GM12878 (cell line): ENCODE measurements at regions not wholly inside any gene's neighbourhood (a gene's known extent, or its start where the extent isn't known, plus 50 kb on each side); places are given as distances from the start of the nearest gene placed in this dataset.

Source experiments
- ATAC-seq: fragments of 200-7000 bp; cut with Tn5 transposase; 3 replicates; pipeline ENCODE4 v1.9.1; 2020; ENCODE audit warnings: mild to moderate bottlenecking, moderate library complexity
- BruUV-seq: library from RNA; stranded (reverse); fragments of 400-500 nt; replicated peaks from 2 replicates; lab custom pipeline; 2021; lab: Mats Ljungman, UMichigan
- CTCF ChIA-PET: fragments of 300-600 bp; sonication (Branson Sonifier 250); formaldehyde crosslinking; extraction: SDS; loops from one replicate; lab custom pipeline; 2021; ENCODE audit warnings: inconsistent platforms; lab: Yijun Ruan, JAX
- POLR2A ChIA-PET: fragments of 350-600 bp; formaldehyde crosslinking; extraction: SDS; loops from one replicate; lab custom pipeline; 2021; ENCODE audit warnings: inconsistent platforms; lab: Charles Lee
- RAD21 ChIA-PET: fragments of 300-600 bp; sonication (Branson Sonifier 250); formaldehyde crosslinking; loops from one replicate; lab custom pipeline; 2023; ENCODE audit warnings: antibody characterized with exemption; ENCODE audit not compliant: unreplicated experiment; lab: Charles Lee
- SMC1A ChIA-PET: fragments of 300-600 bp; sonication (Branson Sonifier 250); formaldehyde crosslinking; loops from one replicate; lab custom pipeline; 2023; ENCODE audit not compliant: unreplicated experiment, uncharacterized antibody; lab: Charles Lee
- DNase-seq: peaks from one replicate; pipeline ENCODE4 v3.0.0-alpha.2; 2011; ENCODE audit warnings: low read depth, low spot score
- FAIRE-seq: peaks from 3 replicates; lab custom pipeline; 2011; peaks lifted over from hg19 to GRCh38; lab: Jason Lieb, UNC
- H2AFZ ChIP-seq: 2 replicates; pipeline ENCODE4 v1.6.0; 2011; ENCODE audit warnings: low read depth, low read length, control low read depth; ENCODE audit not compliant: control insufficient read depth
- H3K27ac ChIP-seq: 2 replicates; pipeline ENCODE4 v1.5.1; 2011; ENCODE audit warnings: control low read depth; ENCODE audit not compliant: control insufficient read depth, insufficient read depth
- H3K27me3 ChIP-seq, 2 experiments: replicated peaks in 1 of 2; 2 replicates each; pipeline versions ENCODE4 v1.6.0 to v1.6.1; 2011; ENCODE audit warnings: low read length in 1 of 2; ENCODE audit not compliant: control insufficient read depth in 2 of 2, insufficient read depth in 2 of 2
- H3K36me3 ChIP-seq, 2 experiments: 2 replicates each; pipeline ENCODE4 v1.5.1; 2011; ENCODE audit warnings: low read length in 1 of 2; ENCODE audit not compliant: control insufficient read depth in 2 of 2, insufficient read depth in 2 of 2
- H3K4me1 ChIP-seq: 2 replicates; pipeline ENCODE4 v1.6.1; 2011; ENCODE audit warnings: mild to moderate bottlenecking, low read length, moderate library complexity, mixed read lengths; ENCODE audit not compliant: control insufficient read depth, insufficient read depth
- H3K4me2 ChIP-seq: 2 replicates; pipeline ENCODE4 v1.6.0; 2011; ENCODE audit warnings: control low read depth; ENCODE audit not compliant: control insufficient read depth, insufficient read depth
- H3K4me3 ChIP-seq: fragments of 200-600 bp; sonication (generic); 2 replicates; pipeline ENCODE4 v1.5.1; 2016
- H3K79me2 ChIP-seq: 2 replicates; pipeline ENCODE4 v1.6.0; 2011; ENCODE audit warnings: low read length; ENCODE audit not compliant: control insufficient read depth, insufficient read depth
- H3K9ac ChIP-seq: 2 replicates; pipeline ENCODE4 v1.8.0; 2011; ENCODE audit warnings: low read length, control low read depth, mixed read lengths; ENCODE audit not compliant: control insufficient read depth, insufficient read depth
- H3K9me3 ChIP-seq: replicated peaks from 3 replicates; pipeline ENCODE4 v1.5.1; 2011; ENCODE audit warnings: mild to moderate bottlenecking, low read length; ENCODE audit not compliant: control insufficient read depth, insufficient read depth
- H4K20me1 ChIP-seq: 2 replicates; pipeline ENCODE4 v1.6.0; 2011; ENCODE audit not compliant: control insufficient read depth, insufficient read depth
- CBFB ChIP-seq: IDR thresholded peaks from 2 replicates; pipeline ENCODE4 v1.6.1; 2016; ENCODE audit warnings: antibody characterized with exemption, low read depth
- CBX5 ChIP-seq: sonication (generic); IDR thresholded peaks from 2 replicates; pipeline ENCODE4 v1.6.1; 2016; ENCODE audit warnings: low read depth, moderate library complexity, mild to moderate bottlenecking, inconsistent platforms
- ESRRA ChIP-seq: IDR thresholded peaks from 2 replicates; pipeline ENCODE4 v1.6.1; 2012; ENCODE audit warnings: mild to moderate bottlenecking, low read length, improper control_type of control experiment
- JUND ChIP-seq: IDR thresholded peaks from 2 replicates; pipeline ENCODE4 v1.6.1; 2012; ENCODE audit warnings: low read depth, mild to moderate bottlenecking, low read length, improper control_type of control experiment, moderate library complexity
- KLF5 ChIP-seq: fragments of 450-650 bp; IDR thresholded peaks from 2 replicates; pipeline ENCODE4 v1.6.1; 2014; ENCODE audit warnings: mild to moderate bottlenecking; ENCODE audit not compliant: partially characterized antibody
- LARP7 ChIP-seq: fragments of 450-650 bp; IDR thresholded peaks from 2 replicates; pipeline ENCODE4 v1.6.1; 2017; ENCODE audit warnings: mild to moderate bottlenecking
- MTA2 ChIP-seq: fragments of 450-650 bp; IDR thresholded peaks from 2 replicates; pipeline ENCODE4 v1.6.1; 2016; ENCODE audit warnings: low read depth, mild to moderate bottlenecking, moderate library complexity
- NFYB ChIP-seq: IDR thresholded peaks from 2 replicates; pipeline ENCODE4 v1.6.1; 2011; ENCODE audit warnings: low read depth, mild to moderate bottlenecking, low read length, improper control_type of control experiment, moderate library complexity; ENCODE audit not compliant: insufficient read depth
- POLR2AphosphoS5 ChIP-seq: IDR thresholded peaks from 2 replicates; pipeline ENCODE4 v1.6.1; 2011; ENCODE audit warnings: mild to moderate bottlenecking, low read length, inconsistent platforms
- SPI1 ChIP-seq: IDR thresholded peaks from 2 replicates; pipeline ENCODE4 v1.6.1; 2011; ENCODE audit warnings: low read depth, mild to moderate bottlenecking, low read length, moderate library complexity, borderline replicate concordance; ENCODE audit not compliant: insufficient read depth
- TCF12 ChIP-seq: IDR thresholded peaks from 2 replicates; pipeline ENCODE4 v1.6.1; 2011; ENCODE audit warnings: low read depth, mild to moderate bottlenecking, low read length
- ZNF207 ChIP-seq: fragments of 450-650 bp; IDR thresholded peaks from 2 replicates; pipeline ENCODE4 v1.6.1; 2014; ENCODE audit warnings: antibody characterized with exemption, mild to moderate bottlenecking, borderline replicate concordance
- ZNF217 ChIP-seq: fragments of 450-650 bp; IDR thresholded peaks from 2 replicates; pipeline ENCODE4 v1.6.1; 2017; ENCODE audit warnings: antibody characterized with exemption, mild to moderate bottlenecking
- ZNF24 ChIP-seq: fragments of 450-650 bp; IDR thresholded peaks from 2 replicates; pipeline ENCODE4 v1.6.1; 2017; ENCODE audit warnings: antibody characterized with exemption, mild to moderate bottlenecking
- ZNF384 ChIP-seq: IDR thresholded peaks from 2 replicates; pipeline ENCODE4 v1.6.1; 2012; ENCODE audit warnings: low read depth, mild to moderate bottlenecking, low read length, improper control_type of control experiment, borderline replicate concordance
- WGBS: methylation state at CpG from one replicate; pipeline ENCODE4 v1.1.6; 2016; ENCODE audit warnings: low lambda C conversion rate; ENCODE audit not compliant: insufficient replicate concordance, insufficient coverage; ENCODE audit errors: missing lambda C conversion rate; 5-methylcytosine and 5-hydroxymethylcytosine counted together
- in situ Hi-C: fragments of 300-500 bp; cut with MboI; formaldehyde crosslinking; loops from 9 replicates; pipeline ENCODE4 v1.14.3; 2018; ENCODE audit warnings: mixed read lengths
- intact Hi-C: fragments of 100-400 bp; cut with micrococcal nuclease; formaldehyde crosslinking; loops from one replicate; pipeline ENCODE4 v1.14.2; 2022; ENCODE audit not compliant: unreplicated experiment
- TF ChIP-seq, protein P1 (sequence below): fragments of 450-650 bp; IDR thresholded peaks from 2 replicates; pipeline ENCODE4 v1.6.1; 2017; ENCODE audit warnings: mild to moderate bottlenecking
- TF ChIP-seq, protein P2 (sequence below): fragments of 450-650 bp; IDR thresholded peaks from 2 replicates; pipeline ENCODE4 v1.6.1; 2014; ENCODE audit warnings: mild to moderate bottlenecking
- TF ChIP-seq, protein P3 (sequence below): IDR thresholded peaks from 2 replicates; pipeline ENCODE4 v1.6.1; 2011; ENCODE audit warnings: mild to moderate bottlenecking, low read depth, low read length, moderate library complexity; ENCODE audit not compliant: insufficient replicate concordance
- TF ChIP-seq, protein P4 (sequence below): IDR thresholded peaks from 2 replicates; pipeline ENCODE4 v1.6.1; 2011; ENCODE audit warnings: low read depth, mild to moderate bottlenecking, low read length, moderate library complexity, borderline replicate concordance; ENCODE audit errors: extremely low read depth
- TF ChIP-seq, protein P5 (sequence below): IDR thresholded peaks from 2 replicates; pipeline ENCODE4 v1.6.1; 2012; ENCODE audit warnings: low read depth, low read length, improper control_type of control experiment

DNA sequence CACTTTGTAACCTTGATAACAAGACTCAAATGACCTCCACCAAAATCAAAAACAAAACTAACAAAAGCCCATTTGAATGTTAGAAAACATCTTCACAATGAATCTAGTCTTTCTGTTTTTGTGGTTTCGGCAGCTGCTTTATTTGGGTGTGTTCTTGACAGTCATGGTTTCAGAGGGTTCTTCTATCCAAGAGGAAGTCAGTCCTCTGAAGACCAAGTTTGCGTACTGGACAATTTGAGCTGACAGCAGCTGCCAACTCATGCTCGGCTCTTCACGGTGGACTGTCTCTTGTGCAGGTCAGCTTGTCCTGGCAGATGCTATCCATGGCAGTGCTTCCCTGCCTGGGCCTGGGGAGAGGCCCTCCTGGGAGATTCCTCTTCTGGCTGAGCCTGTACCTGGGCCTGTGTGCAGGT lies 91.0 kb downstream of the TMEM17 start:
- H2AFZ ChIP-seq: peak overlapping the region; percentile 52
- CTCF ChIA-PET: interaction anchor here (0.7 to 10.1 kb wide), 9 partner anchors 9 to 509 kb away, joined by 3 to 195 read pairs (median 3); no protein-coding TSS in a partner anchor
- TF ChIP-seq SPI1 (peak; percentile 78; the same call in 1 of the 2 replicates), MTA2 (0 out of 2 replicates have a peak, but pooled peaks have one; percentile 18), KLF5 (no peak), ESRRA (peak; percentile 96), JUND (no peak), ZNF217 (no peak), NFYB (no peak), ZNF207 (no peak), ZNF24 (0 out of 2 replicates have a peak, but pooled peaks have one; percentile 30), CBX5 (0 out of 2 replicates have a peak, but pooled peaks have one; percentile 49), TCF12 (peak; percentile 85), POLR2AphosphoS5 (peak; percentile 38; the same call in 1 of the 2 replicates), CBFB (peak; percentile 72; the same call in 1 of the 2 replicates), LARP7 (0 out of 2 replicates have a peak, but pooled peaks have one; percentile 31), ZNF384 (no peak)
- TF ChIP-seq, protein P1, sequence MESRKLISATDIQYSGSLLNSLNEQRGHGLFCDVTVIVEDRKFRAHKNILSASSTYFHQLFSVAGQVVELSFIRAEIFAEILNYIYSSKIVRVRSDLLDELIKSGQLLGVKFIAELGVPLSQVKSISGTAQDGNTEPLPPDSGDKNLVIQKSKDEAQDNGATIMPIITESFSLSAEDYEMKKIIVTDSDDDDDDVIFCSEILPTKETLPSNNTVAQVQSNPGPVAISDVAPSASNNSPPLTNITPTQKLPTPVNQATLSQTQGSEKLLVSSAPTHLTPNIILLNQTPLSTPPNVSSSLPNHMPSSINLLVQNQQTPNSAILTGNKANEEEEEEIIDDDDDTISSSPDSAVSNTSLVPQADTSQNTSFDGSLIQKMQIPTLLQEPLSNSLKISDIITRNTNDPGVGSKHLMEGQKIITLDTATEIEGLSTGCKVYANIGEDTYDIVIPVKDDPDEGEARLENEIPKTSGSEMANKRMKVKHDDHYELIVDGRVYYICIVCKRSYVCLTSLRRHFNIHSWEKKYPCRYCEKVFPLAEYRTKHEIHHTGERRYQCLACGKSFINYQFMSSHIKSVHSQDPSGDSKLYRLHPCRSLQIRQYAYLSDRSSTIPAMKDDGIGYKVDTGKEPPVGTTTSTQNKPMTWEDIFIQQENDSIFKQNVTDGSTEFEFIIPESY: no peak
- TF ChIP-seq, protein P2, sequence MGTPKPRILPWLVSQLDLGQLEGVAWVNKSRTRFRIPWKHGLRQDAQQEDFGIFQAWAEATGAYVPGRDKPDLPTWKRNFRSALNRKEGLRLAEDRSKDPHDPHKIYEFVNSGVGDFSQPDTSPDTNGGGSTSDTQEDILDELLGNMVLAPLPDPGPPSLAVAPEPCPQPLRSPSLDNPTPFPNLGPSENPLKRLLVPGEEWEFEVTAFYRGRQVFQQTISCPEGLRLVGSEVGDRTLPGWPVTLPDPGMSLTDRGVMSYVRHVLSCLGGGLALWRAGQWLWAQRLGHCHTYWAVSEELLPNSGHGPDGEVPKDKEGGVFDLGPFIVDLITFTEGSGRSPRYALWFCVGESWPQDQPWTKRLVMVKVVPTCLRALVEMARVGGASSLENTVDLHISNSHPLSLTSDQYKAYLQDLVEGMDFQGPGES: no peak
- TF ChIP-seq, protein P3, sequence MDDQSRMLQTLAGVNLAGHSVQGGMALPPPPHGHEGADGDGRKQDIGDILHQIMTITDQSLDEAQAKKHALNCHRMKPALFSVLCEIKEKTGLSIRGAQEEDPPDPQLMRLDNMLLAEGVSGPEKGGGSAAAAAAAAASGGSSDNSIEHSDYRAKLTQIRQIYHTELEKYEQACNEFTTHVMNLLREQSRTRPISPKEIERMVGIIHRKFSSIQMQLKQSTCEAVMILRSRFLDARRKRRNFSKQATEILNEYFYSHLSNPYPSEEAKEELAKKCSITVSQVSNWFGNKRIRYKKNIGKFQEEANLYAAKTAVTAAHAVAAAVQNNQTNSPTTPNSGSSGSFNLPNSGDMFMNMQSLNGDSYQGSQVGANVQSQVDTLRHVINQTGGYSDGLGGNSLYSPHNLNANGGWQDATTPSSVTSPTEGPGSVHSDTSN: peak; percentile 47
- TF ChIP-seq, protein P4, sequence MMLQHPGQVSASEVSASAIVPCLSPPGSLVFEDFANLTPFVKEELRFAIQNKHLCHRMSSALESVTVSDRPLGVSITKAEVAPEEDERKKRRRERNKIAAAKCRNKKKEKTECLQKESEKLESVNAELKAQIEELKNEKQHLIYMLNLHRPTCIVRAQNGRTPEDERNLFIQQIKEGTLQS: no peak
- TF ChIP-seq, protein P5, sequence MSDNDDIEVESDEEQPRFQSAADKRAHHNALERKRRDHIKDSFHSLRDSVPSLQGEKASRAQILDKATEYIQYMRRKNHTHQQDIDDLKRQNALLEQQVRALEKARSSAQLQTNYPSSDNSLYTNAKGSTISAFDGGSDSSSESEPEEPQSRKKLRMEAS: no peak

More for the DNA sequence above, 91.0 kb downstream of the TMEM17 start:
- ATAC-seq (peak; percentile 85), FAIRE-seq (peak; percentile 93), DNase-seq (peak; percentile 78)
- RAD21 ChIA-PET: interaction anchor here (0.6 to 9.2 kb wide), 9 partner anchors 24 to 832 kb away, joined by 3 to 141 read pairs (median 5); no protein-coding TSS in a partner anchor
- H3K36me3 ChIP-seq: no peaks in the 10 kb centered on the region
- BruUV-seq: no TSS peak
- peaks cover 9% of the 10 kb centered on the region for H3K79me2 ChIP-seq
- H3K4me1 ChIP-seq: peaks cover 39% of the 10 kb centered on the region
- no peaks in the 10 kb centered on the region; the same call in 2 of the 3 replicates for H3K9me3 ChIP-seq
- peak overlapping the region; percentile 46; the same call in 1 of the 2 replicates for H3K9ac ChIP-seq
- intact Hi-C loops (no loop called here), in situ Hi-C loops (loop anchor here (10.0 kb wide), 1 partner anchor 210 kb away; no protein-coding TSS in a partner anchor)
- SMC1A ChIA-PET: interaction anchor here (0.7 to 9.6 kb wide), 12 partner anchors 8 to 496 kb away, joined by 3 to 189 read pairs (median 4); no protein-coding TSS in a partner anchor
- POLR2A ChIA-PET: interaction anchor here (1.0 kb wide), 1 partner anchor 17 kb away, joined by 6 read pairs; no protein-coding TSS in a partner anchor
- no peaks in the 10 kb centered on the region for H3K27me3 ChIP-seq
- H3K4me2 ChIP-seq: peak overlapping the region; percentile 72
- H3K4me3 ChIP-seq: peak overlapping the region; percentile 37; the same call in 1 of the 2 replicates
- 1% methylated on average over 4 of the region's 4 CpGs for WGBS
- peak overlapping the region; percentile 70 for H3K27ac ChIP-seq
- no peaks in the 10 kb centered on the region for H4K20me1 ChIP-seq
